ENCODE measurements at regions not wholly inside any gene's neighbourhood (a gene's known extent, or its start where the extent isn't known, plus 50 kb on each side); places are given as distances from the start of the nearest gene placed in this dataset.

DNA sequence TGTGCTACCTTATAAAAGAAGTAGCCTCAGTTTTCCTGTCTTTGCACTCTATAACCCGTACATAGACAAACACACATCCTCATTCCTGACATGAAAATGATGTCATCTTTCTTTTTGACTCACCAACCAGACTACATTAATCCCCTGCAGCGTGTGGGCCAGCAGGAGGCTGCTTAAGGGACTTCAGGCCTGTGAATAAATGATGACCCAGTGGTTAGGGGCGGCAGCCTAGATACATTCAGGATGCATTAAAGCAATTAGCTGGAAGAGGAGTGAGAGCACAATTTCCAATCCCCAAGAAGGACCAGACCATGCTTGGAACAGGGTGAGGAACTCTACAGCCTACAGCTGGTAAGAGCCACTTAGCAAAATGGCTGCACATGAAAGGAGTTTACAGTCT is 57.3 kb upstream of the KLF7 start:
- no peaks in the 10 kb centered on the region for H3K36me3 ChIP-seq (ENCODE audit: control insufficient read depth in 2 of 2, insufficient read depth in 2 of 2, low read length in 1 of 2)
- no peak for FAIRE-seq
- H4K20me1 ChIP-seq (ENCODE audit: control insufficient read depth, insufficient read depth) = no peaks in the 10 kb centered on the region
- SMC1A ChIA-PET (ENCODE audit: uncharacterized antibody, unreplicated experiment) = interaction anchor here (0.9 to 2.2 kb wide), 7 partner anchors 10 to 128 kb away, joined by 3 to 6 read pairs (median 5); no protein-coding TSS in a partner anchor
- H3K27me3 ChIP-seq (replicated peaks in 1 of 2; ENCODE audit: control insufficient read depth in 2 of 2, insufficient read depth in 2 of 2, low read length in 1 of 2) = no peaks in the 10 kb centered on the region
- H3K4me1 ChIP-seq (ENCODE audit: control insufficient read depth, insufficient read depth, low read length) = peaks cover 17% of the 10 kb centered on the region
- H3K4me3 ChIP-seq = no peak overlapping the region
- H2AFZ ChIP-seq (ENCODE audit: control insufficient read depth, low read depth, low read length) = no peak overlapping the region
- no TSS peak for BruUV-seq (replicated peaks)
- no peak overlapping the region for H3K9ac ChIP-seq (ENCODE audit: control insufficient read depth, insufficient read depth, low read length)
- intact Hi-C loops (cut with micrococcal nuclease; ENCODE audit: unreplicated experiment) (no loop called here), in situ Hi-C loops (cut with MboI) (no loop called here)
- peak; percentile 88 for ATAC-seq
- DNase-seq (ENCODE audit: low read depth, low spot score) = peak; percentile 41
- RAD21 ChIA-PET (ENCODE audit: unreplicated experiment) = interaction anchor here (0.7 to 1.3 kb wide), 3 partner anchors 31 to 184 kb away, joined by 3 to 4 read pairs (median 3); no protein-coding TSS in a partner anchor
- H3K79me2 ChIP-seq (ENCODE audit: control insufficient read depth, insufficient read depth, low read length) = no peaks in the 10 kb centered on the region
- H3K9me3 ChIP-seq (replicated peaks; ENCODE audit: control insufficient read depth, insufficient read depth, low read length) = no peaks in the 10 kb centered on the region
- no peak overlapping the region for H3K27ac ChIP-seq (ENCODE audit: control insufficient read depth, insufficient read depth)
- no peak overlapping the region for H3K4me2 ChIP-seq (ENCODE audit: control insufficient read depth, insufficient read depth)
- POLR2A ChIA-PET = no interaction called here
- 3% methylated on average over 3 of the region's 3 CpGs for WGBS (ENCODE audit: insufficient coverage, insufficient replicate concordance, low lambda C conversion rate, missing lambda C conversion rate)
- CTCF ChIA-PET = interaction anchor here (1.0 to 1.5 kb wide), 2 partner anchors 20 to 67 kb away, joined by 3 to 4 read pairs; no protein-coding TSS in a partner anchor
- TF ChIP-seq WRNIP1 (IDR thresholded peaks at IDR 0.05; ENCODE audit: borderline replicate concordance, low read depth, low read length) (no peak), DPF2 (IDR thresholded peaks at IDR 0.05) (peak; percentile 54), NR2C1 (IDR thresholded peaks at IDR 0.05) (no peak), EED (IDR thresholded peaks at IDR 0.05; ENCODE audit: low read depth) (peak; percentile 97), RAD21 (IDR thresholded peaks at IDR 0.05; ENCODE audit: insufficient read depth, low read depth, low read length) (peak; percentile 32; the same call in 1 of the 2 replicates), RELA (IDR thresholded peaks at IDR 0.05; ENCODE audit: borderline replicate concordance, partially characterized antibody) (no peak), CHD2 (IDR thresholded peaks at IDR 0.05; ENCODE audit: borderline replicate concordance, low read depth, low read length) (no peak), SUPT20H (IDR thresholded peaks at IDR 0.05; ENCODE audit: borderline replicate concordance, control insufficient read depth, low read depth, low read length) (no peak)
- TF ChIP-seq, protein P1, sequence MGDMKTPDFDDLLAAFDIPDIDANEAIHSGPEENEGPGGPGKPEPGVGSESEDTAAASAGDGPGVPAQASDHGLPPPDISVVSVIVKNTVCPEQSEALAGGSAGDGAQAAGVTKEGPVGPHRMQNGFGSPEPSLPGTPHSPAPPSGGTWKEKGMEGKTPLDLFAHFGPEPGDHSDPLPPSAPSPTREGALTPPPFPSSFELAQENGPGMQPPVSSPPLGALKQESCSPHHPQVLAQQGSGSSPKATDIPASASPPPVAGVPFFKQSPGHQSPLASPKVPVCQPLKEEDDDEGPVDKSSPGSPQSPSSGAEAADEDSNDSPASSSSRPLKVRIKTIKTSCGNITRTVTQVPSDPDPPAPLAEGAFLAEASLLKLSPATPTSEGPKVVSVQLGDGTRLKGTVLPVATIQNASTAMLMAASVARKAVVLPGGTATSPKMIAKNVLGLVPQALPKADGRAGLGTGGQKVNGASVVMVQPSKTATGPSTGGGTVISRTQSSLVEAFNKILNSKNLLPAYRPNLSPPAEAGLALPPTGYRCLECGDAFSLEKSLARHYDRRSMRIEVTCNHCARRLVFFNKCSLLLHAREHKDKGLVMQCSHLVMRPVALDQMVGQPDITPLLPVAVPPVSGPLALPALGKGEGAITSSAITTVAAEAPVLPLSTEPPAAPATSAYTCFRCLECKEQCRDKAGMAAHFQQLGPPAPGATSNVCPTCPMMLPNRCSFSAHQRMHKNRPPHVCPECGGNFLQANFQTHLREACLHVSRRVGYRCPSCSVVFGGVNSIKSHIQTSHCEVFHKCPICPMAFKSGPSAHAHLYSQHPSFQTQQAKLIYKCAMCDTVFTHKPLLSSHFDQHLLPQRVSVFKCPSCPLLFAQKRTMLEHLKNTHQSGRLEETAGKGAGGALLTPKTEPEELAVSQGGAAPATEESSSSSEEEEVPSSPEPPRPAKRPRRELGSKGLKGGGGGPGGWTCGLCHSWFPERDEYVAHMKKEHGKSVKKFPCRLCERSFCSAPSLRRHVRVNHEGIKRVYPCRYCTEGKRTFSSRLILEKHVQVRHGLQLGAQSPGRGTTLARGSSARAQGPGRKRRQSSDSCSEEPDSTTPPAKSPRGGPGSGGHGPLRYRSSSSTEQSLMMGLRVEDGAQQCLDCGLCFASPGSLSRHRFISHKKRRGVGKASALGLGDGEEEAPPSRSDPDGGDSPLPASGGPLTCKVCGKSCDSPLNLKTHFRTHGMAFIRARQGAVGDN (IDR thresholded peaks at IDR 0.05) = no peak
- TF ChIP-seq, protein P2, sequence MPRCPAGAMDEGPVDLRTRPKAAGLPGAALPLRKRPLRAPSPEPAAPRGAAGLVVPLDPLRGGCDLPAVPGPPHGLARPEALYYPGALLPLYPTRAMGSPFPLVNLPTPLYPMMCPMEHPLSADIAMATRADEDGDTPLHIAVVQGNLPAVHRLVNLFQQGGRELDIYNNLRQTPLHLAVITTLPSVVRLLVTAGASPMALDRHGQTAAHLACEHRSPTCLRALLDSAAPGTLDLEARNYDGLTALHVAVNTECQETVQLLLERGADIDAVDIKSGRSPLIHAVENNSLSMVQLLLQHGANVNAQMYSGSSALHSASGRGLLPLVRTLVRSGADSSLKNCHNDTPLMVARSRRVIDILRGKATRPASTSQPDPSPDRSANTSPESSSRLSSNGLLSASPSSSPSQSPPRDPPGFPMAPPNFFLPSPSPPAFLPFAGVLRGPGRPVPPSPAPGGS (IDR thresholded peaks at IDR 0.05; ENCODE audit: borderline replicate concordance, insufficient read depth, low read depth, low read length, poor library complexity, severe bottlenecking) = peak; percentile 32
- TF ChIP-seq, protein P3, sequence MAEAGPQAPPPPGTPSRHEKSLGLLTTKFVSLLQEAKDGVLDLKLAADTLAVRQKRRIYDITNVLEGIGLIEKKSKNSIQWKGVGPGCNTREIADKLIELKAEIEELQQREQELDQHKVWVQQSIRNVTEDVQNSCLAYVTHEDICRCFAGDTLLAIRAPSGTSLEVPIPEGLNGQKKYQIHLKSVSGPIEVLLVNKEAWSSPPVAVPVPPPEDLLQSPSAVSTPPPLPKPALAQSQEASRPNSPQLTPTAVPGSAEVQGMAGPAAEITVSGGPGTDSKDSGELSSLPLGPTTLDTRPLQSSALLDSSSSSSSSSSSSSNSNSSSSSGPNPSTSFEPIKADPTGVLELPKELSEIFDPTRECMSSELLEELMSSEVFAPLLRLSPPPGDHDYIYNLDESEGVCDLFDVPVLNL (IDR thresholded peaks at IDR 0.05; ENCODE audit: low read depth, low read length) = no peak
- TF ChIP-seq, protein P4, sequence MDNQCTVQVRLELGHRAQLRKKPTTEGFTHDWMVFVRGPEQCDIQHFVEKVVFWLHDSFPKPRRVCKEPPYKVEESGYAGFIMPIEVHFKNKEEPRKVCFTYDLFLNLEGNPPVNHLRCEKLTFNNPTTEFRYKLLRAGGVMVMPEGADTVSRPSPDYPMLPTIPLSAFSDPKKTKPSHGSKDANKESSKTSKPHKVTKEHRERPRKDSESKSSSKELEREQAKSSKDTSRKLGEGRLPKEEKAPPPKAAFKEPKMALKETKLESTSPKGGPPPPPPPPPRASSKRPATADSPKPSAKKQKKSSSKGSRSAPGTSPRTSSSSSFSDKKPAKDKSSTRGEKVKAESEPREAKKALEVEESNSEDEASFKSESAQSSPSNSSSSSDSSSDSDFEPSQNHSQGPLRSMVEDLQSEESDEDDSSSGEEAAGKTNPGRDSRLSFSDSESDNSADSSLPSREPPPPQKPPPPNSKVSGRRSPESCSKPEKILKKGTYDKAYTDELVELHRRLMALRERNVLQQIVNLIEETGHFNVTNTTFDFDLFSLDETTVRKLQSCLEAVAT (IDR thresholded peaks at IDR 0.05) = no peak

Data from GM12878 (cell line).